ENCODE measurements at regions not wholly inside any gene's neighbourhood (a gene's known extent, or its start where the extent isn't known, plus 50 kb on each side); places are given as distances from the start of the nearest gene placed in this dataset.
A peak's percentile ranks its signal among the peaks of the same experiment; 100 is the strongest.

- no peak for DNase-seq
Measured at GRCh38 chr17:72479113-72479512, 358.3 kb downstream of the SOX9 start.

GRCh38 chr17:72481572-72481971 lies 360.8 kb downstream of the SOX9 start:
- DNase-seq, result no peak

GRCh38 chr17:72485596-72485995 lies 364.8 kb downstream of the SOX9 start:
- no peak for DNase-seq

GRCh38 chr17:72486806-72487205 lies 366.0 kb downstream of the SOX9 start:
- DNase-seq, result no peak

- DNase-seq, result no peak
Measured at GRCh38 chr17:72487731-72488494, 367.1 kb downstream of the SOX9 start.

- peak; percentile 67 for DNase-seq
Measured at GRCh38 chr17:72488555-72489271, 367.9 kb downstream of the SOX9 start.

- no peak for DNase-seq
Measured at GRCh38 chr17:72489272-72489641, 368.4 kb downstream of the SOX9 start.

GRCh38 chr17:72491102-72491501 lies 370.3 kb downstream of the SOX9 start:
- no peak for DNase-seq

- DNase-seq, result no peak
Measured at GRCh38 chr17:72492494-72492893, 371.7 kb downstream of the SOX9 start.

GRCh38 chr17:72492941-72493340 lies 372.1 kb downstream of the SOX9 start:
- no peak for DNase-seq

GRCh38 chr17:72494566-72494965 lies 373.7 kb downstream of the SOX9 start:
- DNase-seq, result no peak

GRCh38 chr17:72496461-72496860 lies 375.6 kb downstream of the SOX9 start:
- DNase-seq, result no peak

GRCh38 chr17:72497915-72498314 lies 377.1 kb downstream of the SOX9 start:
- no peak for DNase-seq

GRCh38 chr17:72498364-72499210 lies 377.8 kb downstream of the SOX9 start:
- no peak for DNase-seq

GRCh38 chr17:72501404-72502370 lies 380.9 kb downstream of the SOX9 start:
- no peak for DNase-seq

GRCh38 chr17:72502371-72503341 lies 381.8 kb downstream of the SOX9 start:
- no peak for DNase-seq

- DNase-seq, result no peak
Measured at GRCh38 chr17:72503556-72503955, 382.7 kb downstream of the SOX9 start.

GRCh38 chr17:72504783-72505182 lies 384.0 kb downstream of the SOX9 start:
- DNase-seq, result no peak

- no peak for DNase-seq
Measured at GRCh38 chr17:72506773-72507172, 386.0 kb downstream of the SOX9 start.

- no peak for DNase-seq
Measured at GRCh38 chr17:72507370-72507769, 386.6 kb downstream of the SOX9 start.

GRCh38 chr17:72510351-72511016 lies 389.7 kb downstream of the SOX9 start:
- no peak for DNase-seq
